CD4-positive, alpha-beta memory T cell (primary cell): ENCODE measurements at regions not wholly inside any gene's neighbourhood (a gene's known extent, or its start where the extent isn't known, plus 50 kb on each side); places are given as distances from the start of the nearest gene placed in this dataset.
"Not testable (repeated sequence)": the region's sequence is repeated elsewhere in the genome, so short reads cannot be mapped to it uniquely, and the experiment has no call there.

Experiments
- CTCF ChIA-PET: fragments of 350-600 bp; sonication (Branson Sonifier 250); formaldehyde crosslinking; loops from one replicate; lab custom pipeline; 2021; ENCODE audit warnings: inconsistent platforms; ENCODE audit not compliant: partially characterized antibody; lab: Charles Lee
- POLR2A ChIA-PET: fragments of 350-600 bp; sonication (Branson Sonifier 250); formaldehyde crosslinking; loops from one replicate; lab custom pipeline; 2021; ENCODE audit not compliant: partially characterized antibody; lab: Charles Lee
- DNase-seq, 5 donors: peaks; one replicate each; pipeline versions ENCODE4 v3.0.0 to v3.0.0-alpha.2; 2020 to 2022; ENCODE audit warnings: mixed read lengths in 1 of 5
- H3K27ac ChIP-seq: one replicate; pipeline ENCODE4 v1.7.0; 2013; ENCODE audit warnings: low read depth, low read length
- H3K27me3 ChIP-seq: 2 replicates; pipeline ENCODE4 v1.7.0; 2013; ENCODE audit warnings: mild to moderate bottlenecking, low read length, moderate library complexity; ENCODE audit not compliant: insufficient read depth
- H3K36me3 ChIP-seq: 2 replicates; pipeline ENCODE4 v1.7.0; 2013; ENCODE audit warnings: mild to moderate bottlenecking, low read length, moderate library complexity; ENCODE audit not compliant: insufficient read depth
- H3K4me1 ChIP-seq: 2 replicates; pipeline ENCODE4 v1.7.0; 2013; ENCODE audit warnings: mild to moderate bottlenecking, low read length, moderate library complexity; ENCODE audit not compliant: insufficient read depth
- H3K4me3 ChIP-seq, 2 donors: one replicate each; pipeline ENCODE4 v1.7.0; 2013; ENCODE audit warnings: low read length in 2 of 2, mild to moderate bottlenecking in 1 of 2
- H3K9me3 ChIP-seq, 2 donors: one replicate each; pipeline ENCODE4 v1.7.0; 2013; ENCODE audit warnings: low read length in 2 of 2, control low read depth in 1 of 2; ENCODE audit not compliant: control insufficient read depth in 1 of 2
- H3K27ac Mint-ChIP-seq, 7 donors: one replicate each; pipeline ENCODE4 v1.8.0; 2020 to 2021; ENCODE audit warnings: mixed read lengths in 7 of 7, mild to moderate bottlenecking in 6 of 7, inconsistent platforms in 3 of 7, moderate library complexity in 3 of 7
- H3K27me3 Mint-ChIP-seq, 2 donors: one replicate each; pipeline ENCODE4 v1.8.0; 2020 to 2021; ENCODE audit warnings: mixed read lengths in 2 of 2
- H3K36me3 Mint-ChIP-seq, 2 donors: one replicate each; pipeline ENCODE4 v1.8.0; 2020 to 2021; ENCODE audit warnings: mixed read lengths in 2 of 2, inconsistent platforms in 1 of 2, mild to moderate bottlenecking in 1 of 2
- H3K4me1 Mint-ChIP-seq, 4 donors: one replicate each; pipeline ENCODE4 v1.8.0; 2020 to 2021; ENCODE audit warnings: mixed read lengths in 4 of 4, mild to moderate bottlenecking in 1 of 4
- H3K4me3 Mint-ChIP-seq, 8 donors: one replicate each; pipeline ENCODE4 v1.8.0; 2020 to 2021; ENCODE audit warnings: mixed read lengths in 8 of 8, mild to moderate bottlenecking in 7 of 8, moderate library complexity in 6 of 8, inconsistent platforms in 3 of 8
- H3K9me3 Mint-ChIP-seq, 8 donors: one replicate each; pipeline ENCODE4 v1.8.0; 2020 to 2021; ENCODE audit warnings: mixed read lengths in 8 of 8, mild to moderate bottlenecking in 5 of 8, inconsistent platforms in 3 of 8, moderate library complexity in 1 of 8
- intact Hi-C: fragments of 100-400 bp; cut with micrococcal nuclease; formaldehyde crosslinking; loops from one replicate; pipeline ENCODE4 v1.15.1; 2023

- H3K4me1 ChIP-seq, H3K27ac ChIP-seq, H3K9me3 Mint-ChIP-seq, H3K4me1 Mint-ChIP-seq, H3K9me3 ChIP-seq, H3K27me3 ChIP-seq, CTCF ChIA-PET, H3K27ac Mint-ChIP-seq, H3K36me3 Mint-ChIP-seq, H3K36me3 ChIP-seq, DNase-seq, H3K27me3 Mint-ChIP-seq, intact Hi-C loops, H3K4me3 Mint-ChIP-seq, POLR2A ChIA-PET, H3K4me3 ChIP-seq: not testable (repeated sequence)
These were observed 58.0 kb downstream of the CCT8L2 start for GRCh38 chr22:16534408-16535206.

DNA sequence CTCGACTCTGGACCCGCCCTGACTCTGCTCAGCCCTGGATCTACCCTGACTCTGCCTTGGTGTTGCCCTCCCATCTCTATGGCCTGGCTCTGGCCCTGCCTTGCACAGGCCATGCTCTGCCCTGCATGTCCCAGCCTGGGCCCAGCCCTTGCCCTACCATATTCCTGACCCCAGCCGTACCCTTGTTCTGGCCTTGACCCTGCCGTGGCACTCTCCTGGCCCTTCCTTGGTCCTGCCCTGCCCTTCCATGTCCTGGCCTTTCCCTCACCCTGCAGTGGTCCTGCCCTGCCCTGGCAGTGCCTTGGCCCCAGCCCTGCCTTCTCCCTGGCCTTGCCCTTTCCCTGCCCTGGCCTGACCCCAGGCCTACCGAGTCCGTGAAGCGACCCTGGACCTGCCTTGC is 60.9 kb downstream of the CCT8L2 start:
- intact Hi-C loops, POLR2A ChIA-PET: not testable (repeated sequence)

DNA sequence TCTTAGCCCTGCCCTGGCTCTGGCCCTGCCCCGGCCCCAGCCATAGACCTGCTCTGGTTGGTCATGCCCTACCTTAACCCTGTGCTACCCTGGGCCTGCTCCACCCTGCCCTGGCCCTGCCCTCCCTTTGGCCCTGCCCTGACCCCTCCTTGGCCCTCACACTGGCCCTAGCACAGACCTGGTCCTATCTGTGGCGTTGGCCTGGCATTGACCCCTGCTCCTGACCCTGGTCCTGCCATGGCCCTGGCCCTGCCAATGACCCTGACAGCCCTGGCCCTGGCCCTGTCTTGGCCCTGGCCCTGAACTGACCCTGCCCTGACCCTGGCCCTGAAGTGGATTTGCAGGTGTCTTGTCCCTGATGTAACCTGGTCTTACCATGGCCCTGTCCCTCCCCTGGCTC is 63.3 kb downstream of the CCT8L2 start:
- intact Hi-C loops, POLR2A ChIA-PET, H3K27me3 Mint-ChIP-seq, H3K4me3 ChIP-seq, H3K4me3 Mint-ChIP-seq, H3K36me3 Mint-ChIP-seq, H3K27ac ChIP-seq, H3K4me1 Mint-ChIP-seq, DNase-seq, H3K4me1 ChIP-seq, H3K9me3 Mint-ChIP-seq, H3K9me3 ChIP-seq, H3K27me3 ChIP-seq, CTCF ChIA-PET, H3K36me3 ChIP-seq, H3K27ac Mint-ChIP-seq: not testable (repeated sequence)

More for the DNA sequence above, 60.9 kb downstream of the CCT8L2 start:
- H3K36me3 ChIP-seq, H3K4me3 Mint-ChIP-seq, H3K27me3 ChIP-seq, H3K27me3 Mint-ChIP-seq, H3K9me3 Mint-ChIP-seq, H3K36me3 Mint-ChIP-seq, H3K4me1 ChIP-seq, H3K4me3 ChIP-seq, H3K4me1 Mint-ChIP-seq, CTCF ChIA-PET, H3K27ac Mint-ChIP-seq, H3K27ac ChIP-seq, H3K9me3 ChIP-seq: not testable (repeated sequence)
- peak in 1 of 5 donors; percentile 22 for DNase-seq

DNA sequence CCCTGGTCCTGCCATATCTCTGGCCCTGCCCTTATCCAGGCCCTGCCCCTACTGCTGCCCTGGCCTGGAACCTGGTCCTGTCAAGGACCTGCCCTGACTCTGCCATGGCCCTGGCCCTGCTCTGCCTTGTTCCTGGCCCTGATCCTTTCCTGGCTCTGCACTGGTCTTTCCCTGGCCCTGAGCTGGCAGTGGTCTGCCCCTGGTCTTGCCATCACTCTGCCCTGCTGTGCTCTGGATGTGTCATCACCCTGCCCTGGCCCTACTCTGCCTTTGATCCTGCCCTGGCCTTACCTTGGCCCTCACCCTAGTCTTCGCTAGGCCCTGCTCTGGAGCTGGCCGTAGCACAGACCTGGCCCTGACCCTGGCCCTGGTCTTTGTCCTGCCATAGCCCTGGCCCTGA is 64.9 kb downstream of the CCT8L2 start:
- H3K27me3 Mint-ChIP-seq, H3K36me3 Mint-ChIP-seq, H3K27me3 ChIP-seq, H3K27ac ChIP-seq, intact Hi-C loops, H3K9me3 Mint-ChIP-seq, H3K36me3 ChIP-seq, DNase-seq, H3K9me3 ChIP-seq, POLR2A ChIA-PET, H3K27ac Mint-ChIP-seq, CTCF ChIA-PET, H3K4me1 ChIP-seq, H3K4me3 ChIP-seq, H3K4me3 Mint-ChIP-seq, H3K4me1 Mint-ChIP-seq: not testable (repeated sequence)

GRCh38 chr22:16526891-16527290 is 65.7 kb downstream of the CCT8L2 start:
- H3K4me1 ChIP-seq, intact Hi-C loops, H3K36me3 Mint-ChIP-seq, H3K27me3 ChIP-seq, H3K4me3 Mint-ChIP-seq, H3K36me3 ChIP-seq, H3K27ac ChIP-seq, H3K9me3 Mint-ChIP-seq, H3K27me3 Mint-ChIP-seq, H3K4me1 Mint-ChIP-seq, H3K9me3 ChIP-seq, H3K4me3 ChIP-seq, POLR2A ChIA-PET, H3K27ac Mint-ChIP-seq, CTCF ChIA-PET, DNase-seq: not testable (repeated sequence)
